GM18870 (cell line): ENCODE measurements at regions not wholly inside any gene's neighbourhood (a gene's known extent, or its start where the extent isn't known, plus 50 kb on each side); places are given as distances from the start of the nearest gene placed in this dataset.

ENCODE experiments used
- ATAC-seq: cut with Tn5 transposase; IDR thresholded peaks from one replicate; pipeline ENCODE4 v1.9.1; 2021; ENCODE audit warnings: moderate library complexity; ENCODE audit not compliant: unreplicated experiment

DNA sequence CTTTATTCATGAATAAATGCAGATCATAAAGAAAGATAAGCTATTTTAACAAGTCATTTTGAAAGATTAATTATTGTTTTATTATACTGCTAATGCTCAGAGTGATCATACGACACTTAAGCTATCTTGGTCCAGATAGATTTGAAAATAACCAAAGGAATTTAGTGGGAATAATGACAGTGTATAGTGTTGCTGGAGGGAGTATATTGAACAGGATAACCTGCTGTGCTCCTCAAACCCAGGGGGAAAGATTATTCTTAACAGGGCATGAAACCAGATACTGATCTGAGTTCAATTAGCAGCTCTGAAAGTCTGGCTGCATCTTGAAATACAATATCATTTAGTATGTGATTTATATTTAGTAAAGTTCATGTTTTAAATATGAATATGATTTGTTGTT is 216.3 kb upstream of the ITGA4 start:
- no peak for ATAC-seq

DNA sequence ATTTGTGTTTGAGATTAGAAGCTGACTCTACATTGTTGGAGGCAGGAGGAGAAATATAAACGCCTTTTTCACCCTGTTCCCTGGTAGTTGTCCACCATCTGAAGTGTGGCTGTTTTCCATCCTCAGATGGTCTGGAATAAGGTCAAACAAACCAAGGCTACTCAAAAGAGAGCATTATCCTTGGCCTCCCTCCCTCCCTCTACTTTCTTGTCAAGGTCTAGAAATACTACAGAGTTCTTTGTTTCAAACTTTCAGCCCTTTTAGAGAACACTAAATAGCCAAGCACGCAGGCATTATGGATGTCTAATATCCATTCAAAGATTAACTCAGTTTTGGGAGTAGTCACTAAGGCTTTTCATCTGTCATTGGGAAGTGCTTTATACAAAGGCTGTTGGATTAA is 215.8 kb upstream of the ITGA4 start:
- ATAC-seq, result peak; percentile 14

GRCh38 chr2:181241797-181242196 is 215.4 kb upstream of the ITGA4 start:
- ATAC-seq, result peak; percentile 95

GRCh38 chr2:181242262-181242661 is 214.9 kb upstream of the ITGA4 start:
- no peak for ATAC-seq

- ATAC-seq, result no peak
These were observed 213.9 kb upstream of the ITGA4 start for GRCh38 chr2:181243319-181243718.

- ATAC-seq, result no peak
These were observed 206.5 kb upstream of the ITGA4 start for GRCh38 chr2:181250691-181251090.

GRCh38 chr2:181252262-181253148 is 204.7 kb upstream of the ITGA4 start:
- no peak for ATAC-seq

GRCh38 chr2:181253438-181253837 is 203.7 kb upstream of the ITGA4 start:
- no peak for ATAC-seq

GRCh38 chr2:181255651-181256050 is 201.5 kb upstream of the ITGA4 start:
- ATAC-seq, result no peak

DNA sequence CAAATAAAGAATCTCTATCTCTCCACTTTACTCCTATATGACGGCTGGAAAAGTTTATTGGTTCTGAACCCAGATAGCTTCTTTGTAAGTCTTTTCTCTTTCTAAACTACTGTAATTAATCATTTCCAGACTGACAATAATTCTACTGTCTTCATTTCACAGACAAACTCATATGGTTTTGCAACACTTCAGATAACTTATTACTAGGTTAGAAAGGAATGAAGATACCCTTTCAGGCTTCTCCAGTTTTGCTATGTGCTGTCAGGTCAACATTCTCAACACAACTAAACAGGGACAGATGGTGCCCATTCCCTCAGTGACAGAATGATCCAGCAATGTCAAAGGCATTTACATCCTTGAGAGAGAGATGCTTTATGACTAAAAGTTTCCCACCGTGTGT is 198.5 kb upstream of the ITGA4 start:
- ATAC-seq, result no peak

DNA sequence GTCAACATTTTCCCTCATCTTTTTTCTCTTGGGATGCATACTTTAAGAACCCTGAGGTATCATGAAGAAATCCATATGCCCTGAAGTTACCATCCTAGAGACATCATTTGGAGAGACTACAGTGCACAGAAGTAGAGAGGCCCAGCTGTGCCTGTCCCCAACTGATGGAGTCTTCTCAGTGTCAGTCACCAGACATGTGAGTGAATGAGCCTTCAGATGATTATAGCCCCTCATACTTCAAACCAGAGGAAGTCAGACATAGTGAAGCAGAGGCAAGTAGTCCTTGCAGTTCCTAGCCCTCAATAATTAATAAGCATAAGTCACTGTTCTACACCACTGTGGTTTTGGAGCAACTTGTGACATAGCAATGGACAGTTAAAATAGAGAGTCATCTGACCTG is 194.4 kb upstream of the ITGA4 start:
- ATAC-seq, result no peak

GRCh38 chr2:181264001-181264400 is 193.2 kb upstream of the ITGA4 start:
- ATAC-seq, result no peak

DNA sequence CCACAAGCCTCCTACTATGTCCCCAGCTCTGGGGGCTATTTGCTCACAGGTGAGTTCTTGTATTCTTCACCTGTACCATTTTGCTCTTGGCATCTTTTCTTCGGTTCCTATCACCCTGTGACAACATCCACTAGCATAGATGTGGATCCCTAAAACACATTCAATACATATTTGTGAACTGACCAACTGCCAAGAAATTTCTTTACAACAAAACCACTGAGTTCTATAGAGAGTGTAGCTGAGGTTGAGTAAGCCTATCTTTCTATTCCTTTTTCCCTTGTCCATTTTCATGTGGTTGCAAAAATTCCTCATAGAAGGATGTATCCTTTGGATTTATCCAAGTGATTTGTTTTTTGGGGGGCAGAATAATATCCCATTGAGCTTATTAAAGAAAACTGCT is 192.7 kb upstream of the ITGA4 start:
- ATAC-seq, result no peak

DNA sequence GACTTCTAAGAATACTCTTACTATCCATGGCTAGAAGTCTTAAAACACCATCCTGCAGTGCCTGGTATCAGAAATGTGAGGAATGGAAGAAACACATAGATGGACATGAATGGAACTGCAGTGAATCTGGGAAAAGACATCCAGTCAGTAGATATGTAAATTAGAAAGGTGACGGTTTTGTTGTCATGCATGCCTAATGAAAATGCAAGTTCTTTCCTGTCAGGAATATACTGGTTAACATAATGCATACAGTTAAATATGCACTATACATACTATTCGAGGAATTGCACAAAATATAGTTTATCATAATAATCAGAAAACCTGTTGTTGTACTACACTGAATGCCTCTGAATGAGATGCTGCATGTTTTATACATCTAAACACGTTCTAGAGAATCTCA is 190.6 kb upstream of the ITGA4 start:
- no peak for ATAC-seq

GRCh38 chr2:181268174-181268867 is 188.9 kb upstream of the ITGA4 start:
- ATAC-seq, result peak; percentile 63

- no peak for ATAC-seq
These were observed 183.2 kb upstream of the ITGA4 start for GRCh38 chr2:181273986-181274385.

DNA sequence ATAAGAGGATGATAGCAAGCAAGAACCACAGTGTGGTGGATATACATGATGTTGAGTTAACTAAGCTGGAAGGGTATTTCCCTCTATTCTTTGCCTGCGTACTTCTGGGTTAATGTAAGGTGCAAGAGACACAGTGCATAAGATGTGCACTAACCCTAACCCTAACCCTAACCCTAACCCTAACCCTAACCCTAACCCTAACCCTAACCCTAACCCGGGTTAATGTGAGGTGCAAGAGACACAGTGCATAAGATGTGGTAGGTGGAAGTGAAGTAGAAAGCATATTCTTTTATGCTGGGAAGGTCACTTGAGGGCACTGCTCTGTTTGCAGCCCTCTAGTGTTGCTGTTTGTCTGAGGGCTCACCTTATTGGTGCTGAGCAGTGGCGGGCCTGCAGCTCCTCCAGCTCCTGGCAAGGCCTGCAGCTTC is 181.5 kb upstream of the ITGA4 start:
- ATAC-seq, result peak; percentile 64

- peak; percentile 52 for ATAC-seq
These were observed 175.9 kb upstream of the ITGA4 start for GRCh38 chr2:181281206-181281832.

DNA sequence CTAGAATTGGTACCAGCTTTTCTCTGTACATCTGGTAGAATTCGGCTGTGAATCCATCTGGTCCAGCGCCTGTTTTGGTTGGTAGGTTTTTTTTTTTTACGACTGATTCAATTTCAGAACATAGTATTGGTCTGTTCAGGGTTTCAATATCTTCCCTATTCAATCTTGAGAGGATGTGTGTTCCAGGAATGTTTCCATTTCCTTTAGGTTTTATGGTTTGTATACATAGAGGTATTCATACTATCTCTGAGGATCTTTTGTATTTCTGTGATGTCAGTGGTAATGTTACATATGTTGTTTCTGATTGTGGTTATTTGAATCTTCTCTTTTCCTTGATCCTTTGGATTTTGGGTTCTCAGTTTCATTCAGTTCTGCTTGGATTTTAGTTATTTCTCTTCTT is 172.1 kb upstream of the ITGA4 start:
- no peak for ATAC-seq

DNA sequence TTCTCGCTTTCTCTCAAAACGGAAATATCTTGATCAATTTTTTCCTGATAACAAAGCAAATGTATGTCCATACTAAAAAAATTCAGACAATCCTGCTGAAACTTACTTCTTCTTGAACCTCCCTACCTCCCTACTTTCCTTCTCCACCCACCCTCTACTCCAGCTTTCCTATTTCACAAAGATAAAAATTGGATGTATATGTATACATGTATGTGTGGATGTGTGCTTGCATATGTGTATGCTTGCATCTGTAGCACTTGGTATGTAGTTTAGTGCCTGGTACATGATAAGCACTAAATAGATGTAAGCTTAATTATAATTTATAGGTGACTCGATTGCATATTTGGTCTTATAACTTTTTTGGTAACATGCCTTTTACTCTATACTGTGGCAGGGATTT is 167.5 kb upstream of the ITGA4 start:
- no peak for ATAC-seq

DNA sequence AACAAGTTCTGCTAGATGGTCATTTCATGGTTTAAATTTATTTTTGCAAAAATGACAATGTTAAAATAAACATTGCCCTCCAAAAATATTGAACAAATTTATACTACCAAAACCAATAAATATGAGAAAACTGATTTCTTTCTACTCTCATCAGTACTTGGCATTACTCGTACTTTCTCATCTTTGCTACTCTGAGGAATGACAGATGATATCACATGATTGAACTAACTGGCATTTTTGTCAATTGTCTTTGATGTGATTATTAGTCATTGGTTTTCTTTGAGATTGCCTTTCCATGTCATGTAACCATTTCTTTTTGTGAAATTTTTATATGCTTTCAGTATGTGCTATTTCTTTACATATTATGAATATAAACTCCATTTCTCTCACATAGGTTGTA is 167.0 kb upstream of the ITGA4 start:
- no peak for ATAC-seq

DNA sequence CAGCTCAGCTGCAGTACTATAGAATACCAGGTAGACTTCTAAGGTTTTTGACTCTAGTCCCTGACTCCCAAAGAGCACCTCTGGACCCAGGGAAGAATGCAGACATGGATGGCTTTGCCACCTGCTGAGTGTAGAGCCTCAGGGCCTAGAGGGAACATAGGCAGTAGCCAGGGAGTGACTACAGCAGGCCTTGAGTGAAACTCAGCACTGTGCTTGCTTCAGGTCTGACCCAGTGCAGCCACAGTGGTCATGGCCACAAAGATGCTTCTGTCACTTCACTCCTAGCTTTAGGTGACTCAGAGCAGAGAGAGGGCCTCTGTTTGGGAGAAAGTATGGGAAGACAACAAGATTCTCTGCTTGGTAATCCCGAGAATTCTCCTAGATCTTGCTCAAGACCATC is 162.2 kb upstream of the ITGA4 start:
- ATAC-seq, result no peak
